ENCODE measurements at regions not wholly inside any gene's neighbourhood (a gene's known extent, or its start where the extent isn't known, plus 50 kb on each side); places are given as distances from the start of the nearest gene placed in this dataset.

- no peak for DNase-seq
Measured at GRCh38 chr6:12383448-12383847, 93.3 kb downstream of the EDN1 start.

GRCh38 chr6:12384357-12384912 is 94.3 kb downstream of the EDN1 start:
- no peak for DNase-seq

- no peak for DNase-seq
Measured at GRCh38 chr6:12385316-12385715, 95.2 kb downstream of the EDN1 start.

GRCh38 chr6:12386816-12387215 is 96.7 kb downstream of the EDN1 start:
- no peak for DNase-seq

- DNase-seq: no peak
Measured at GRCh38 chr6:12391472-12391871, 101.3 kb downstream of the EDN1 start.

- no peak for DNase-seq
Measured at GRCh38 chr6:12392490-12392889, 102.3 kb downstream of the EDN1 start.

GRCh38 chr6:12393100-12393499 is 102.9 kb downstream of the EDN1 start:
- no peak for DNase-seq

- no peak for DNase-seq
Measured at GRCh38 chr6:12394170-12394569, 104.0 kb downstream of the EDN1 start.

- no peak for DNase-seq
Measured at GRCh38 chr6:12395898-12396297, 105.7 kb downstream of the EDN1 start.

GRCh38 chr6:12401200-12401599 is 111.0 kb downstream of the EDN1 start:
- DNase-seq: no peak

- no peak for DNase-seq
Measured at GRCh38 chr6:12403201-12403826, 113.2 kb downstream of the EDN1 start.

- no peak for DNase-seq
Measured at GRCh38 chr6:12403947-12404647, 113.9 kb downstream of the EDN1 start.

- no peak for DNase-seq
Measured at GRCh38 chr6:12404651-12405050, 114.5 kb downstream of the EDN1 start.

GRCh38 chr6:12408752-12409151 is 118.6 kb downstream of the EDN1 start:
- no peak for DNase-seq

GRCh38 chr6:12410946-12411345 is 120.8 kb downstream of the EDN1 start:
- DNase-seq: no peak

GRCh38 chr6:12414096-12414675 is 124.0 kb downstream of the EDN1 start:
- DNase-seq: no peak

- no peak for DNase-seq
Measured at GRCh38 chr6:12415980-12416598, 125.9 kb downstream of the EDN1 start.

- no peak for DNase-seq
Measured at GRCh38 chr6:12417191-12417590, 127.0 kb downstream of the EDN1 start.

GRCh38 chr6:12418946-12419345 is 128.8 kb downstream of the EDN1 start:
- DNase-seq: no peak

- no peak for DNase-seq
Measured at GRCh38 chr6:12419631-12420272, 129.6 kb downstream of the EDN1 start.

- no peak for DNase-seq
Measured at GRCh38 chr6:12420626-12421025, 130.5 kb downstream of the EDN1 start.

GRCh38 chr6:12421596-12421995 is 131.4 kb downstream of the EDN1 start:
- no peak for DNase-seq

GRCh38 chr6:12422848-12423247 is 132.7 kb downstream of the EDN1 start:
- DNase-seq: no peak
